ENCODE measurements at regions not wholly inside any gene's neighbourhood (a gene's known extent, or its start where the extent isn't known, plus 50 kb on each side); places are given as distances from the start of the nearest gene placed in this dataset.
"Not testable (repeated sequence)": the region's sequence is repeated elsewhere in the genome, so short reads cannot be mapped to it uniquely, and the experiment has no call there.

- Histone ChIP-seq H3K4me1 (ENCODE audit: insufficient read depth, low read length, poor library complexity, severe bottlenecking) (no peaks in the 10 kb centered on the region), H3K36me3 (ENCODE audit: insufficient read depth, low read length, poor library complexity, severe bottlenecking) (no peaks in the 10 kb centered on the region), H3K27me3 (replicated peaks; ENCODE audit: insufficient read depth, low read depth, low read length, poor library complexity) (no peaks in the 10 kb centered on the region), H3K9me3 (ENCODE audit: low read depth, low read length, poor library complexity, severe bottlenecking) (no peaks in the 10 kb centered on the region), H3K4me3 (ENCODE audit: low read depth, low read length, poor library complexity, severe bottlenecking) (no peak overlapping the region), H3K27ac (ENCODE audit: low read depth, low read length, poor library complexity, severe bottlenecking) (no peak overlapping the region)
- intact Hi-C loops (cut with micrococcal nuclease; ENCODE audit: unreplicated experiment), result no loop called here
- POLR2A ChIA-PET (ENCODE audit: low non-redundant PET), result no interaction called here
- BruUV-seq (replicated peaks), result no TSS peak
- no peak for DNase-seq (ENCODE audit: low spot score)
- CTCF ChIA-PET, result no interaction called here
- no peak for TF ChIP-seq EZH2 (IDR thresholded peaks at IDR 0.05; ENCODE audit: borderline replicate concordance, low read depth, low read length, poor library complexity, severe bottlenecking)
- TF ChIP-seq, protein P1, sequence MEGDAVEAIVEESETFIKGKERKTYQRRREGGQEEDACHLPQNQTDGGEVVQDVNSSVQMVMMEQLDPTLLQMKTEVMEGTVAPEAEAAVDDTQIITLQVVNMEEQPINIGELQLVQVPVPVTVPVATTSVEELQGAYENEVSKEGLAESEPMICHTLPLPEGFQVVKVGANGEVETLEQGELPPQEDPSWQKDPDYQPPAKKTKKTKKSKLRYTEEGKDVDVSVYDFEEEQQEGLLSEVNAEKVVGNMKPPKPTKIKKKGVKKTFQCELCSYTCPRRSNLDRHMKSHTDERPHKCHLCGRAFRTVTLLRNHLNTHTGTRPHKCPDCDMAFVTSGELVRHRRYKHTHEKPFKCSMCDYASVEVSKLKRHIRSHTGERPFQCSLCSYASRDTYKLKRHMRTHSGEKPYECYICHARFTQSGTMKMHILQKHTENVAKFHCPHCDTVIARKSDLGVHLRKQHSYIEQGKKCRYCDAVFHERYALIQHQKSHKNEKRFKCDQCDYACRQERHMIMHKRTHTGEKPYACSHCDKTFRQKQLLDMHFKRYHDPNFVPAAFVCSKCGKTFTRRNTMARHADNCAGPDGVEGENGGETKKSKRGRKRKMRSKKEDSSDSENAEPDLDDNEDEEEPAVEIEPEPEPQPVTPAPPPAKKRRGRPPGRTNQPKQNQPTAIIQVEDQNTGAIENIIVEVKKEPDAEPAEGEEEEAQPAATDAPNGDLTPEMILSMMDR (conservative IDR thresholded peaks at IDR 0.05; ENCODE audit: low read depth, low read length), result no peak
Observed at GRCh38 chrX:140229191-140229590, 263.9 kb upstream of the CXorf66 start.

DNA sequence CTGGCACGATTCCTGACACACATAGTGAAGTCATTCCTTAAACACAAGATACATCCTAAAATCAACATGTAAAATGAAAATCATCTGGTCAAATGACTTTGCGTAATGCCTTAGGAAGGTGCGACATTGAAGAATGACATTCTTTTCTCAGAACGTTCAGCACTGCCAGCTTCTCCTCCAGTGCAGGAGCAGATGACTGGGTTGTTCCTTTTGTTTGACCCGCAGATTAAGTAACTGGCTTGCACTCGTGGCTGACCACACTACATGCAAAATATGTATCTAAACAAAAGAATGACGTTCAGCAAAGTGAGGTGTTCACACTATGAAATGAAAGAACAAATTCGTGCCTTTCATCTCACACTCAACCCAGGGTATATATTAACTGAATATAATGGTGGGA is 260.7 kb upstream of the CXorf66 start:
- H3K27ac ChIP-seq (ENCODE audit: low read depth, low read length, poor library complexity, severe bottlenecking); CTCF ChIA-PET; POLR2A ChIA-PET (ENCODE audit: low non-redundant PET); BruUV-seq (replicated peaks); H3K4me1 ChIP-seq (ENCODE audit: insufficient read depth, low read length, poor library complexity, severe bottlenecking); H3K27me3 ChIP-seq (replicated peaks; ENCODE audit: insufficient read depth, low read depth, low read length, poor library complexity); intact Hi-C loops (cut with micrococcal nuclease; ENCODE audit: unreplicated experiment); H3K9me3 ChIP-seq (ENCODE audit: low read depth, low read length, poor library complexity, severe bottlenecking); H3K4me3 ChIP-seq (ENCODE audit: low read depth, low read length, poor library complexity, severe bottlenecking); H3K36me3 ChIP-seq (ENCODE audit: insufficient read depth, low read length, poor library complexity, severe bottlenecking); DNase-seq (ENCODE audit: low spot score): not testable (repeated sequence)

GRCh38 chrX:140215894-140216293 is 250.6 kb upstream of the CXorf66 start:
- BruUV-seq (replicated peaks); H3K9me3 ChIP-seq (ENCODE audit: low read depth, low read length, poor library complexity, severe bottlenecking); H3K4me3 ChIP-seq (ENCODE audit: low read depth, low read length, poor library complexity, severe bottlenecking); H3K27me3 ChIP-seq (replicated peaks; ENCODE audit: insufficient read depth, low read depth, low read length, poor library complexity); H3K27ac ChIP-seq (ENCODE audit: low read depth, low read length, poor library complexity, severe bottlenecking); POLR2A ChIA-PET (ENCODE audit: low non-redundant PET); intact Hi-C loops (cut with micrococcal nuclease; ENCODE audit: unreplicated experiment); H3K4me1 ChIP-seq (ENCODE audit: insufficient read depth, low read length, poor library complexity, severe bottlenecking); CTCF ChIA-PET; DNase-seq (ENCODE audit: low spot score); H3K36me3 ChIP-seq (ENCODE audit: insufficient read depth, low read length, poor library complexity, severe bottlenecking): not testable (repeated sequence)

- DNase-seq (ENCODE audit: low spot score); H3K36me3 ChIP-seq (ENCODE audit: insufficient read depth, low read length, poor library complexity, severe bottlenecking); H3K27me3 ChIP-seq (replicated peaks; ENCODE audit: insufficient read depth, low read depth, low read length, poor library complexity); BruUV-seq (replicated peaks); H3K4me3 ChIP-seq (ENCODE audit: low read depth, low read length, poor library complexity, severe bottlenecking); H3K27ac ChIP-seq (ENCODE audit: low read depth, low read length, poor library complexity, severe bottlenecking); H3K9me3 ChIP-seq (ENCODE audit: low read depth, low read length, poor library complexity, severe bottlenecking); intact Hi-C loops (cut with micrococcal nuclease; ENCODE audit: unreplicated experiment); H3K4me1 ChIP-seq (ENCODE audit: insufficient read depth, low read length, poor library complexity, severe bottlenecking); CTCF ChIA-PET; POLR2A ChIA-PET (ENCODE audit: low non-redundant PET): not testable (repeated sequence)
Observed at GRCh38 chrX:140214518-140214917, 249.2 kb upstream of the CXorf66 start.

GRCh38 chrX:140206657-140207056 is 241.3 kb upstream of the CXorf66 start:
- no peak overlapping the region for H3K27ac ChIP-seq (ENCODE audit: low read depth, low read length, poor library complexity, severe bottlenecking)
- ChIA-PET POLR2A (ENCODE audit: low non-redundant PET) (no interaction called here), CTCF (no interaction called here)
- TF ChIP-seq, protein P1 (conservative IDR thresholded peaks at IDR 0.05; ENCODE audit: low read depth, low read length), result no peak
- no peak for TF ChIP-seq EZH2 (IDR thresholded peaks at IDR 0.05; ENCODE audit: borderline replicate concordance, low read depth, low read length, poor library complexity, severe bottlenecking)
- peaks cover 13% of the 10 kb centered on the region for H3K27me3 ChIP-seq (replicated peaks; ENCODE audit: insufficient read depth, low read depth, low read length, poor library complexity)
- no peak for DNase-seq (ENCODE audit: low spot score)
- no peaks in the 10 kb centered on the region for H3K9me3 ChIP-seq (ENCODE audit: low read depth, low read length, poor library complexity, severe bottlenecking)
- BruUV-seq (replicated peaks), result no TSS peak
- no peak overlapping the region for H3K4me3 ChIP-seq (ENCODE audit: low read depth, low read length, poor library complexity, severe bottlenecking)
- intact Hi-C loops (cut with micrococcal nuclease; ENCODE audit: unreplicated experiment), result no loop called here
- no peaks in the 10 kb centered on the region for H3K4me1 ChIP-seq (ENCODE audit: insufficient read depth, low read length, poor library complexity, severe bottlenecking)
- H3K36me3 ChIP-seq (ENCODE audit: insufficient read depth, low read length, poor library complexity, severe bottlenecking), result no peaks in the 10 kb centered on the region
